HG03521 (cell line): ENCODE measurements at regions not wholly inside any gene's neighbourhood (a gene's known extent, or its start where the extent isn't known, plus 50 kb on each side); places are given as distances from the start of the nearest gene placed in this dataset.
"Not testable (repeated sequence)": the region's sequence is repeated elsewhere in the genome, so short reads cannot be mapped to it uniquely, and the experiment has no call there.

Experiments used
- ATAC-seq: cut with Tn5 transposase; IDR thresholded peaks from one replicate; pipeline ENCODE4 v1.9.1; 2021; ENCODE audit warnings: mild to moderate bottlenecking, moderate library complexity; ENCODE audit not compliant: unreplicated experiment

GRCh38 chr2:84057917-84058560 is 401.0 kb downstream of the SUCLG1 start:
- no peak for ATAC-seq

DNA sequence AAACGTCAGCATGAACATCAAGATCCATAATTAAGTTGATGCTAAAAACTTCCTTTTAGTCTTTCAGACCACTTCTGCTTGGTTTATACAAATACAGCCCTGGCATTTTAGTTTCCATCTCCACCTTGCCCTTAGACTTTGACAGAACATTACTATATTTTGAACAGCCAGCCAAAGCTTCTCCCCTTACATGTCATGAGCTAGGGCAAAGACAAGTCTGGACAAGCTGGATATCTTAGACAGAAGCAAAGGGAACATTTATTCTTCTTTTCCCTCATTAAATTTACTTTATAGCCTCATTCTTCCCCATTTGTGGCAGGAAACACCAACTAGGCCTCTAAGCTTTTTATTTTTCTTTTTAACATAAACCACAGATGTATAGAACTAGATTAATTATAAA is 403.3 kb downstream of the SUCLG1 start:
- no peak for ATAC-seq

GRCh38 chr2:84054577-84054976 is 404.5 kb downstream of the SUCLG1 start:
- not testable (repeated sequence) for ATAC-seq

DNA sequence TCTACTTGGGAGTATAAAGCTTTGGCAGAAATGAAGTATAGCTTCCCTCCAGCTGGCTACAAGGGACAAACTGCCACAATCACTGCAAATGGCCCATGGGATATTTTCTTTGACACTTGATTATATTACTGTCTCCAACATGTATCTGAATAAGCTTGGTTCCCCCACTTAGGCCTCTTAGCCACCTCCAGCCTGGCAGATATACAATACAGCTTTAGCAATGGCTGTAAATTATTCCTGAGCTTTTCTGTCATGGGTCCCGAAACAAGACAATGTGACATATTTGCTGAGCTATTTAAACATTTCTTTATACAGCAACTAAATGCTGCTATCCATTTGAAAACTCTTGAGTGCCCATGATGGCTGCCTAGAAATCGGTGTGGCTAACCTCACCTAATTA is 406.2 kb downstream of the SUCLG1 start:
- no peak for ATAC-seq

GRCh38 chr2:84052043-84052442 is 407.0 kb downstream of the SUCLG1 start:
- no peak for ATAC-seq

DNA sequence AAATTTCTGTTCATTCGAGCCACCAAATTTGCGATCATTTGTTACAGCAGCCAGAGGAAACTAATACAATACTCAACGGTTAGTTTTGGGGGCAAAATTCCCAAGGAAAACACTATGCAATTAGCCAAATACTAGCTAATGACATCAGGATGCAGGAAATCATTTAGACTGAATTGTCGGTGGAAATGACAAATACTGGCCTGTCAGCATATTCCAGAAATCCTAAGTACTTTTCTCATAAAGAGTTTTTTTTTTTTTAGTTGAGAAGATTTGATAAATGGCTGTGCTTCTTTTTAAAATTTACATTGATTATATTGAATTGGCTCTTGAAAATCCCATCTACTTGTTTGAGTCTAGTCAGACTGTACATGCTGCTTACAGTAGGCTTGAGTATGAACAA is 410.1 kb downstream of the SUCLG1 start:
- no peak for ATAC-seq

GRCh38 chr2:84041506-84041905 is 417.6 kb downstream of the SUCLG1 start:
- no peak for ATAC-seq

DNA sequence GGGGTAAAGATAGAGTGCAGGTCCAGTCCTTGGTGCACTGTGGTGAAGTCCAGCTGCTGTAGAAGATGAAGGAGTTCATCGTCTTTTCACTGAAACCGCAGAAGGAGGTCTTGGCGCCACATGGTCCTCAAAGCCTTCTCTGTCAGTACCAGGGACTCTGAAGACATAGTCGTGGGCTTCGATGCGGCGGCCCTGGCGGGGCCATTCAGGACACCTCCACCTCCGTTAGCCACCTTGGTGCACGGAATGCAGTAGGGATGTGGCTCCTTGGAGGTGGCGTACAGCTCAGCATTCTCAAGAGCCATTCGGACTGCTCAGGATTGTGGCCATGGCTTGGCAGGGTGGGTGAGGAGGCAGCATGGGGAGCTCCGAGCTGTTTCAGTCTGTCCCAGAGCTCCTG is 418.8 kb downstream of the SUCLG1 start:
- no peak for ATAC-seq

DNA sequence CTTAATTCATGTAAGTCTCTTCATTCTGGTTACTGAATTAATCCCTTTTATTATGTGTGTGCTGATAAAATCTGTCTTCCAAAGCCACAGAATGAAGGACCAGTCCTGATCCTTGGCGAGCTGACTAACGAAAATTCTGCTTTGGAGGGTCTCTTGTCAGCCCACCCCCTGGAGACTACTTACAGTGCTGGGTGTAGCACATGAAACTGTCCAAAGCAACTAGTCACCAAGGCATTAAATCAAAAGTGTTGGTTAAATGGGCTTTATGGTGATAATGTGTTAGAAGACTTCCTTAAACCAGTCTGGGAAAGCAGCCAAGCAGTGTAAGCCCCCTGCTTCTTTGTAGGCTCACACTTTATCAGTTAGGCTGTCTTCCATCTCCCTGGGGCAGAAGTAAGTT is 420.2 kb downstream of the SUCLG1 start:
- ATAC-seq, result no peak

DNA sequence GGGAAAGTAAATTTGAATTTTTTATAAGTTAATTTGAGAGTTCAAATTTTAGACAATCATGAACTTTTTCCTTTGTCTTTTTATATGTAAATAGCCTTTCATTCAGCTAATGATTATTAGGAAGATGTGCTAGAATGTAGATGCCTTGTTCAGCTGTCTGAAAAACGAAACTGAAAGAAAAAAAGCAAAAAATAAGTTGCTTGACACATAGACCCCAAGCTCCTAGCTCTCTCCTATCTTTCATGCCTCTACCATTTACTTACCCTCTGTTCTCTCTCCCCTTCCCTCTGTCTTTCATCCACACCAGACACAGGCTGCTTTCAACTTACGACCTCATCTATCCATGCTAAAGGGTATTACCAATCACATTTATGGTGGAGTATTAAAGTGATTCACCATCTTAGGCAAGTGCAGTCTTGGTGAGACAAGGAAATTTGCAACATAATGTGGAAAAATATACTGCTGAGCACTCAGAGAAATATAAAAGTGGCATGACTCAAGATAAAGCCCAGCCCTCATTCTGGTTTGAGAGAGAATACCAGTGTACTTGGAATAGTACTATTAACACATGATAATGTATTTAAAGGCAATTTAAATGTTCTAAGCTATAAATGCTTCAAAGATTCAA is 425.6 kb downstream of the SUCLG1 start:
- ATAC-seq, result no peak

DNA sequence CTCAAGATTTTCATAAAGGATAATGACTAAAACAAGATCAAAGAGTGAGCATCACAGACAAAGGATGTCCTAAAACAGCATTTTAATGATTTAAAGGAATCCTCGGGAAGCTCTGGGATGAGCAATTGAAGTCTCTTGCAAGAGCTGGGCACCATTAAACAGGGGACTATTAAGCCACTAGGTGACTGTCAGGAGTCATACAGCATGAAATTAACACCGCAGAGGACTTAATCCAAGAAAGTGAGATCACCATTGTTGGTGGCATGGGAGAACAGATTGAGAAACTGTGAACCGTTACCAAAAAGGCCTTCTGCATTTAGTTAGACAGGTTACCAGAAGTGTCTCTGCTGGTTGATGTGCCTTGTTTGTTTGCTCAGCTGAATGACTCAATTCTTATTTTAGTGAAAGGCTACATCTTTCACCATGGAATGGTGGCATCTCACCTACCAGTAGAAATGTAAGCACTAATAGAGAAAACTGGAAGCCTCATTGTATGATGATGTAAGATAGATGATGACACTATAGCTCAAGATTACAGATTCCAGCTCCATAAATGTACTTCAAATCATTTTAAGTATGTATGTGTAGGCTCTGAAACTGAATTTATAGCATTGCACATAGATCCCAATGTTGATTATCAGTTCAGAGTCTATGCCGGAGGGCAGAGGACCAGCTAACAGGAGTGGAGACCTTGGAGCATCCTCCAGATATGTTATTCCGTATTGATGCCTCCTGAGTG is 427.6 kb downstream of the SUCLG1 start:
- ATAC-seq, result no peak

DNA sequence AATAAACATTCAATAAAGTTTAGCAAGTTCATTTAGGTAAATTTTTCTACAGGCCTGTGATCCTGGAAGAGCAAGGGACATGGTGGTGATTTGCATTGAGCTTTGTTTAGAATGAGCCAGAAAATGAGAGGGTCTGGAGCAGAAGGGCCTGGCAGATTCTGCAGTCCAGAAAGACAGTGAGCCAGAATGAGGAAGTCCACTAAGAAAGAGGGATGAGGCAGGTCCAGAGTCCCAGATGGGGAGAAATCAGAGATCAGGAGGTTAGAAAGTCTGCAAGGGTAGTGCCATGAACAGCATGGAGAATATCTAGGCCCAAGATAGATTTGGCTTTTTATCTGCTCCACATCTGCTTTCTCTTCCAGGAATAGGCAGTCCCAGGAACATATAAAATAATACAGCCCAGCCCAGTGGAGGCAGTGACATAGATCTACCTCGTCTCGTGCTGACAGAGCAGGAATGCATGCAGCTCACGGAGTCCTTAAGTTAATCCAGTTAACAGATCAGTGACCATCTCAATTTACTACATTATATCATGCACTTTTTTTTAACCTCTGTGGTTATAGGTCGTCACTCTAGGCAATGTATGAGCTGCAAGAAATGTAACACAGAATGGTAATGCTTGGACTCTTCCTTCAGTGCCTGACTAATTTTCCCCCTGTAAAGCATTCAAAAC is 429.0 kb downstream of the SUCLG1 start:
- no peak for ATAC-seq

GRCh38 chr2:84026818-84027217 is 432.3 kb downstream of the SUCLG1 start:
- no peak for ATAC-seq

DNA sequence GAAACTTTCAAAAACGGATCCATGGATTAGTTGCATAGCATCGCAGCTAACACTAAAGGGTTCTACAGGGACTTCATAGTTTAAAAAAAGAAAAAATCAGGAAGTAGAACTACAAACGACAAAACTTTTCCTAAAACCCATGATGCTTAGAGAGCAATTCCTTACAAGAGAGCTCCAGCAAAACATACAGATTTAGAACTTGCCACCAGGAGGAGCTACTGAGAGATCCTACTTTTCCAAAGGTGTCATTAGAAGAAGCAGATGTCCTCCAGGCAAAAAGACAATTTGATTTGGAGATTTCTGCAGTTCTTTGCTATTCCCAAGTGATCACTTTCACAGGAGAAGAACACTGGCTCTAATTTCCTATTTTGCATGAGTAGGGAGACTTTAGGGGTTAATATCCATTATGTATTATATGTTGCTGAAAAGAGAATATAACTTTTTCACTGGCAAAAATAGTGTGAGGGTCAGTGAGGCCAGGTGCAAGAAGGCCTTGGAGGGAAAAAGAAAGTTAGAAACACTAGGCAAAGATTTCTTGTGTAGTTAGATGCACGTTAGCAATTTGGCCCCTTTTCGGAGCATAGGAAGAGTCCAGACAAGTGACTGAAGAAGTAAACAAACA is 436.2 kb downstream of the SUCLG1 start:
- no peak for ATAC-seq

GRCh38 chr2:84017010-84017409 is 442.1 kb downstream of the SUCLG1 start:
- no peak for ATAC-seq

GRCh38 chr2:84016183-84016582 is 442.9 kb downstream of the SUCLG1 start:
- no peak for ATAC-seq

- no peak for ATAC-seq
These were observed 461.2 kb downstream of the SUCLG1 start for GRCh38 chr2:83997889-83998288.

- ATAC-seq, result no peak
These were observed 464.4 kb downstream of the SUCLG1 start for GRCh38 chr2:83994633-83995179.

- no peak for ATAC-seq
These were observed 465.0 kb downstream of the SUCLG1 start for GRCh38 chr2:83993873-83994632.

DNA sequence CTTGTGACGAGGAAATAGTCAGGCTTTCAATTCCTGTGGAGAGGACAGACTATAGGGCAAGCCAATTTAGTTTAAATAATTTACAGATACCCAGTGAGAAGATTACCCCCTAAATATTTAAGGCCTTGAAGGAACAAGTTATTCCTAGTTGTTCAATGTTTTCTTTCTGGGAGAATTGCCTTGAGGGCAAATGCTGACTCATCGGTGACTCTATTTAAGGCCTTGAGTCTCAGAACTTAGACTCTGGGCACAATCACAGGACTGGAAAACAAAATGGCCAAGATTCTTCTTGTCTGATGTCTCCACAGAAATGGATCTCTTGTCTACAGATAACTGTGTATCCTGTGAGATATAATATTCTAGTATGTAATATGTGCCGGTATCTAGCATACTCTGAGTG is 467.1 kb downstream of the SUCLG1 start:
- ATAC-seq, result no peak
